IPS-NIHi7 (cell line): ENCODE measurements at regions not wholly inside any gene's neighbourhood (a gene's known extent, or its start where the extent isn't known, plus 50 kb on each side); places are given as distances from the start of the nearest gene placed in this dataset.

Experiments
- DNase-seq: peaks from one replicate; pipeline ENCODE4 v3.0.0; 2012; ENCODE audit warnings: mixed read lengths; ENCODE audit errors: extremely low spot score

DNA sequence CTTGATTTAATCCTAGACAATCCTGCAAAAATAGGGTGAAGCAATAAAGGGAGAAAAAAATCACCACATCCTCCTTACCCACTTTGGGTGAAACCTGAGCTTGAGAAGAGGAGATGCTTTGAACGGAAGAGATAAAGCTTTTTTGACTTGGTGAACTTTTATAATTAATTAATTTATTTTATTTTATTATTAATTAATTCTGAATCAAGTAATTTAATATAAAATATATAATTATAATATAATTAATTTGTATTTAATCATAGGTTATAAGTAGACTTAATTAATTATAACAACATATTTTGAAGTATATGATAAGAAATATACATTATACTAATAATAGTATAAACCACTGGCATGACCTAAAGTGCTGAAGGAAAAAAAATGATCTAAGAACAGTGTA lies 2164.8 kb downstream of the LRRC4C start:
- DNase-seq, result no peak

DNA sequence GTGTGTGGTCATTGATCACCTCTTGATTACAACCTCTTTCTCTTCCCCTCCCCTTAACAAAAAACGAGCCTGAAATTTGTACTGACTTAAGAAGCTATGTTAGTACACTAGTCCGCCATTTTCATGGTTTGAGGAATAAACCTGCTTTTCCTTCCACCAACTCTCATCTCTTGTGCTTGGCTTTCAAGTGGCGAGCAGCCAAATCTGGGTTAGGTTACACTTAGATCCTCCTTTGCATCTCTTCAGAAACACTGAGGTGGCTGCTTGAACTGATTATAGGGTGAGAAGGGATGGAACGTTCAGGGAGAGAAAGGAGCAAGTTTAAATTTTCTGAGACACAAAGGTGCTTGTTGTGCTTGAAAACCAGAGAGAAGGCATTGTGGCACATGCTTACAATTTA lies 2171.4 kb downstream of the LRRC4C start:
- DNase-seq, result no peak

DNA sequence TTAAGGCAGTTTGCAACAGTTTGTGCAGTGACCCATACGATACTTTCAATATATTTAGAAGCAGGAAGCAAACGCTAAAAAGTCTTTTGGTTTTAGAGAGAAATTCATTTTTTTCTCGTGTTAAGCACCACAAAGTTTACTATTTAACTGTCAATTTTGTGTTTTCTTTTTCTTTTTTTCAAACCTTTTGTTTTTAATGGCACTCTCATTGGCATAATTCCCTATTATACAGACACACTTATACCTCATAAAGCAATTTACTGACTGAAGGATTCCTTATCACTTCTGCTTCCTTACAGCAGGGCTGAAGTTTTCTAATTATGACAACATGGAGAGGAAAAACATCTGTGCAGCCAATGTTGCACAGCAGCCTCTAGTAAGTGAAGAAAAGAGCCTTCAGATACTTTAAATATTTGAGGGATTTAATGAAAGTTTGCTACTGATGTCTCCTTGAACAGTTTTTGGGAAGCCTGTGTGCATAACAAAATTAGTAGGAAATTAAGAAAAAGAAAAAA lies 2191.2 kb downstream of the LRRC4C start:
- no peak for DNase-seq

DNA sequence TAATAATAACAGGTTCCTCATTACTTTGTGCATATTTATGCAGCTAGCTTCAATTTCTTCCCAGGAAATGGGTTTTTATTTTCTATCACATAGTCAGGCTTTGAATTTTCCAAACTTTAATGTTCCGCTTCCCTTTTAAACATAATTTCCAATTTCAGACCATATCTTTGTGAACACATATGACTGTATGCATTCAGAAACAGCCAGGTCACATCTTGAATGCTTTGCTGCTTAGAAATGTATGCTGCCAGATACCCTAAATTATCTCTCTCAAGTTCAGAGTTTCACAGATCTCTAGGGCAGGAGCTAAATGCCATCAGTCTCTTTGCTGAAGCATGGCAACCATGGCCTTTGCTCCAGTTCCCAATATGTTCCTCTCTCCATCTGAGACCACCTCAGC lies 2203.8 kb downstream of the LRRC4C start:
- no peak for DNase-seq

DNA sequence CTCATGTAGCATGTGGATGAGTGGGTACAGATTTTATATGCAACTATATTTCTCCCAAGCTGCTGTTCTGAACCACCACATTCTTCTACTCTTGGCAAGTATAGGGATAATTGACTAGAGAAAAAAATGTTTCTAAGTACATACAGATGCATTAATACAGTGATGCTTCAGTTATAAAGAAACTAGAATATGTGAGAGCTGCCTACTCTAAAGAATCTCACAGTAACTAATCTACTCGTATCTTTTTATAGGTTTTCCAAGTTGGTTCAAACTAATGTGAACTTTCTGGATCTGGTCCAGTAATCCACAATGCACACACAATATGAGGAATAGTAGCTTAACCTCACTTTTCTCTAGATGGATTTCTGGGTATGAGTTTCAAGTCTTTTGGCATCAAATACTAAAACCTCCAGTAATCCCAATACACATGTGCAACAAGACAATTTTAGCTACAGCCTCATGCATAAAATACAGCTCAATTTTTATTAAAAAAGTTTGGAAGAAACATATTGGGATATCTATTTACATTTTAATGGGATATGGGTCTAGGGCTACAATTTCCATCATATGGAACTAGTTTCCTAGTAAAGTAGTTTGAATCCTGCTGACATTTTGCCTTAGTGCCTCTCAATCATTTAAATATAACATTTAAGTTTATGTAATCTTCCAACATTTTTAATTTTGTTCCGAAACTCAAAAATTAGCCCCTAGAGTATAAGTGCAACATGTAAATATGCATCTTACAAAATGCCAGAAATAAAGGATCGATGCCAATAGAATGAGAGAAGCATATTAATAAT lies 2209.7 kb downstream of the LRRC4C start:
- no peak for DNase-seq

DNA sequence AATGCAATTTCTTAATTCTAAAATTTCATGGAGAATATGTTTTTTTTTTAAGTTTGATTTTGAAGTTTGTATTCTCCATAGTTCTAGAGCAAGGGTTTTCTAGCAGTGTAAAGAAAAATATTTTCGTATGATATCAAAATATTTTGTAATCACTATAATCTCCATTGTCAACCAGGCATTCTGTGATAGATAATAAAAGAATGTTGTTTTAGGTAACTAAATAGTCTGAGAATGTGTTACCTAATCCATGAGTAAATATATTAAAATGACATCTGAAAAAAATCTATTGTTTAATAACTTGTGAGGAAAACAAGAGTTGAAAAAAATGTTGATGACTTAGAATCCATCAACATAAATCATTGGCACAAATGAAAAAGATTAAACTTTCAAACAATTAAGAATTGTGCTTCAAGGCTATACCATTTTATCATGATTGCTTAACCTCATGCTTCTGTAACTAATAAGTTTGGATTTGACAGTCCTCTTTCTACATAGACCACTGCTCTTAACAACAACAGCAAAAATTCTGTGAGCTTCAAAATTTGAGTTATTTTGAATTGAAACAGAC lies 2211.8 kb downstream of the LRRC4C start:
- no peak for DNase-seq

DNA sequence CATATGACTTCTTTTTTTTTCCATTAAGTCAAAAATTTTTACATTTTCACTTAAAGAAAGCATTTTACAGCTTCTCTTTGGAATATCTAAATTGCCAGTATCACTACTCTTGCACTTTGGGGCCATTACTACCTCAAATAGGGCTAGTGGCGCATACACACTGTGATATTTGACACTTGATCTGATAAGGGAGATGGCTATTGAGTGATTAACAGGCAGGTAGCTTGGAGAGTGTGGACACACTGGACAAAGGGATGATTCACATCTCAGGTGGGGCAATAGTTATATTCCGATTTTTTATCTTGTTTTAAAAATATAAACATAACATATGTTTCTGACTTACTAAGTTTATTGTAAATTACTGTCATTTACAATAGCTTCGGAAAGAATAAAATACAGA lies 2219.9 kb downstream of the LRRC4C start:
- DNase-seq, result no peak

DNA sequence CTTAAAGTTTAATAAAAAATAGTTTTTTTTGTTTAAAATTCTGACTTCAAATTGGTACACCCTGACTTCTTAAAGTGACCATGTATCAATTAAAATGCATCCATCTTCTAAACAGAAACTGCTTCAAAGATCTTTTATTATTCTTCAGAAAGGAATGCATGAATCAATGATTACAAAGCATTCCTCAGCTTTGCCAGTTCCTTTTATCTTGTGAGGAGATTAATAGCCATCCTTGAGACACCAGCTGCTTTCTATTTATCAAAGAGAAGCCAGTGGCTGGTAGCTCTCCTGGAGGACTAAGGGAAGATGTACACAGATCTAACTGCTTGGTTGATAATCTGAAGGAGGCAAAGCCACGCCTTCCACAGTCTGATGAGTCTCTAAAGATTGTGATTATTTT lies 2222.5 kb downstream of the LRRC4C start:
- DNase-seq, result no peak

DNA sequence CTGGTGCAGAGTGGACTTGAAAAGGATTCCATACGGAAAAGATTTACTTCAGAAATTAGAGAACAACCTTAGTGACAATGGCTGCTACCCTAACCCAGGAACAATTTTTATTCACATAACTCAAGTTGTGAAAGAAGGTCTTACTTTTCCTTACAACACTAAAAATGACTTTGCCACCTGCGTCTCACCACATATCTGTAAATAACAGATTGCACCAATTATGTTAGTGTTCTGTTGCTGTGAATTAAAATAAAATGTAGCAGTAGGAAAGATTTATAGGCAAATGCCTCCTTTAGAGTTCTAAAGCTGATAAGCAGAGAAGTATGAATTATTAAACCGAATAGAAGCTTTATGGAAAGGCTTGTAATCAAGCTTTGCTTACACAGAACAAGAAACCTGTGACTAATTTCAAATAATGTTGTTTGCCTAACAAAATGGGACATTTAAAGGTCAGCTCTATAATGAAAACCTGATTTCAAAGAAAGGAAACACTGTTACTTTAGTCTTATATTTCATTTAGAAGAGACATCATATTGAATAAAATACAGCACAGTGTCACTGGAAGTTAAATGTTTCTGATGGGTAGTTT lies 2237.8 kb downstream of the LRRC4C start:
- no peak for DNase-seq

DNA sequence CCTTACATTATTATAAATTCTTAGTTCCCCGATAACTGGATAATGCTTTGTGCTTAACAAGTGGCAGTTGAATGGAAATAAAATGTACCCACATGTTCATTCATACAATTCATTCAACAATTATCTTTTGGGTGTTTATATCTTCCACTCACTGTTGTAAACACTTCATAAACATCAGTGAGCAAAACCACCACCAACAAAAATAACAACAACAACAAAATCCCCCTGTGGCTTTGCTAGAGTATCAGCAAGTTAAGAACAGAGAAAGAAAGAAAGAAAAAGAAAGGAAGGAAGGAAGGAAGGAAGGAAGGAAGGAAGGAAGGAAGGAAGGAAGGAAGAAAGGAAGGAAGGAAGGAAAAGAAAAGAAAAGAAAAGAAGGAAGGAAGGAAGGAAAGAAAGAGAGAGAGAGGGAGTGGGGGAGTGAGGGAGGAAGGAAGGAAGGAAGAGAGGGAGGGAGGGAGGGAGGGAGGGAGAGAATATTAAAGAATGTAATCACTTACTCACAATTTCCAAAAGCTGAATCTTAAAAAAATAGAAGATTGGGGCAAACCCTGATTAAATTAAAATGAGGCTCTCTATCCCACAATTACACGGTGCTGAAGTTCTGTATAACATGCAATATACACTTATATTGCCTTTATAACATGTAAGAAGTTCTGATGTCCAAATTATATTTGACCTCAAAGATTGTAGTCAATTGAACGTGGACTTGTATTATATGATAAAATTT lies 2238.8 kb downstream of the LRRC4C start:
- no peak for DNase-seq

DNA sequence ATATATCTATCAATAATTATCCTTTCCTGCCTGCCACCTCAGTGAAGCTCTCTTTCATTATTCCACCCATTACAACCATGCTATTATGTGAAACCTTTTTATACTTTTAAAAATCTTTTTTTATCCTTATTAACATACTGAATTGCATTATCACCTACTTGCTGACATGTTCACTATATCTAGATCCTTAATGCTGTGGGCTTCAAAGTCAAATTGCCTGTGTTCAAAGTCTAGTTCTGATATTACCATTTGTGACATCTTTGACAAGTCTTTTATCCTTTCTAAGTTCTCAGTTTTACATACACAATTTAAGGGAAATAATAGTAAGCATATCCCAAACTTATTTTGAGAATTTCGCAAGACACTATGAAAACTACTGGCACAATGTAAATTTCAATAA lies 2239.4 kb downstream of the LRRC4C start:
- DNase-seq, result no peak

DNA sequence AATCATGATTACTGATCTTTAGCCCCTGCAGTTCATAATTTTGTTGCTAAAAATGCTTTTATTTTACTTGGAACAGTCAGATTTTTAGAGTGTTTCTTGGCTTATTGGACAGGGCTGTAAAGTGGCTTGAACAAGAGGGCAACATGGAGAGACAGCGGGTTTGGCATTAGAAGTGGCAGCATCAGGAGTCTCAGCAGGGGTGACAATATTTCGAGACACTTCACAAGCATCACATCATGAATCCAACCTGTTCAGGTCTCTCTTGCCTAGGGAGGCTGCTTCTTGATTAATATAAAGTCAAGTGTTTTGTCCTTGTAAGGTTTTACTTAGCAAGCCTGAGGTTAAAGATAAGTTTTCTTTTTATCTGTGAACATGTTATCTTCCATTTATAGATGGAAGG lies 2249.5 kb downstream of the LRRC4C start:
- no peak for DNase-seq

DNA sequence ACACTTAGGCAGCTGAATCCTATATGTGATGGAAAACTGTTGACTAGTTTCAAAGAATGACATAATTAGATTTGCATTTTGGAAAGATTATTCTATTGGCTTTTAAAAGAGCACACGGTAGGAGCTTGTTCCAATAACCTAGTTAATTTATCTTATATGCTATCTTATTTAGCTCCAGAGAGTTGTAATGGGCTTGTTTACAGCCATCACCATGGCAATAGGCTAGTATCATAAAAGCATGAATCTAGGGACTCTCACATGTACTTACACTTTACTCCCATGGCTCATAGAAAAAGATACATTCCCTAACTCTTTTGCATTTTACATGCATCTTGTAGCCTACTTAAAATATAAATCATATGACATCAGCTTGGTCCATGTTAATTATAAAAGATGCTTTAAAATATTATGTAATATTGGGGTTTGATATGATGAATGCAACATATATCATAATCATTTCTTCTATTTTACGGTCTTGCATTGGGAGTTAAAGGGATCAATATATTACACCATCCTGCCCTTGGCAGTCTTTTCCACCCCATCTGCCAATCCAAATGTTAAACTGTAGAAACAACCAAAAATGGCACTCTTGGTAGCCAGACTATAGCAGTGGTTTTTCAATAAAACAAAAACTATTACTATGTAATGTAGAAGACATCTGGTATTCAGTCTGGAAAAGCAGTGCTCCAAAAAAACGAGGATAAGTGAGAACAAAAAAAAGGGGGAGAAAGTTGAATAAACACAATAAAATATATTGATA lies 2254.0 kb downstream of the LRRC4C start:
- no peak for DNase-seq

DNA sequence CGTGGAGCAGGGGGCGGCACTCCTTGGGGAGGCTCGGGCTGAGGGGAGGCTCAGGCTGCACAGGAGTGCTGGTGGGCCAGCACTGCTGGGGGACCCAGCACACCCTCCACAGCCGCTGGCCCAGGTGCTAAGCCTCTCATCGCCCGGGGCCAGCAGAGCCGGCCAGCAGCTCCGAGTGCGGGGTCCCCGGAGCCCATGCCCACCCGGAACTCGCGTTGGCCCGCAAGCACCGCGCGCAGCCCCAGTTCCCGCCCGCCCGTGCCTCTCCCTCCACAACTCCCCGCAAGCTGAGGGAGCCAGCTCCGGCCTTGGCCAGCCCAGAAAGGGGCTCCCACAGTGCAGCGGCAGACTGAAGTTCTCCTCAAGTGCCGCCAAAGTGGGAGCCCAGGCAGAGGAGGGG lies 2266.8 kb downstream of the LRRC4C start:
- no peak for DNase-seq

DNA sequence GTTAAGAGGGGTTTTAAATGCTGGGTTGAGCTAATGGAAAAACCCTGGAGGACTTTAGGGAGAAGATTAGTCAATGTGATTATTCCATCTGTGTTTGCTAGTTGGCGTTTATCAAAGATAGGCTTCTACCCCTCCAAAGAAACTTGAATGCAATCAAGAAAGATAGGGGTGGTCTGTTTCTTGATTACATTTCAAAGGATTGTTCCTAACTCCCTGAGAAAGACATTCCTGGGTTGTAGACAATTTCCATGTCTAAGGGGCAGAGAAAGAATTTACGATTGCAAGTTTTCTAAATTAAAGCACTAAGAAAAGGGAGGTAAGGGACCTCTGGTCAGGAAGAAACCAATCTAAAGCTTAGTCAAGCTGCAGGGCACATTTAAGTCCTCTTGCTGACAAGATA lies 2268.7 kb downstream of the LRRC4C start:
- DNase-seq, result no peak

DNA sequence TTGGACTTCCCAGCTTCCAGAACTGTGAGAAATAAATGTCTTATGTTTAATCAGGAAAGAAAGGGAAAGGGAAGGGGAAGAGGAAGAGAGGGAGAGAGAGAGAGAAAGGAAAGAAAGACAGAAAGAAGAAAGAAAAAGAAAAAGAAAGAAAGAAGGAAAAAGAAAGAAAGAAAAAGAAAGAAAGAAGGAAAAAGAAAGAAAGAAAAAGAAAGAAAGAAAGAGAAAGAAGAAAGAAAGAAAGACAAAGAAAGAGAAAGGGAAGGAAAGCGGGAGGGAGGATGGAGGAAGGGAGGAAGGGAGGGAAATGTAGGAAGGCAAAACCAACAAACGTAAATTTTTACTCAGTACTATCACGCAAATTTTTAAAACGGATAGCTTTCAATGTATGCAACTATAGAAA lies 2281.8 kb downstream of the LRRC4C start:
- no peak for DNase-seq

DNA sequence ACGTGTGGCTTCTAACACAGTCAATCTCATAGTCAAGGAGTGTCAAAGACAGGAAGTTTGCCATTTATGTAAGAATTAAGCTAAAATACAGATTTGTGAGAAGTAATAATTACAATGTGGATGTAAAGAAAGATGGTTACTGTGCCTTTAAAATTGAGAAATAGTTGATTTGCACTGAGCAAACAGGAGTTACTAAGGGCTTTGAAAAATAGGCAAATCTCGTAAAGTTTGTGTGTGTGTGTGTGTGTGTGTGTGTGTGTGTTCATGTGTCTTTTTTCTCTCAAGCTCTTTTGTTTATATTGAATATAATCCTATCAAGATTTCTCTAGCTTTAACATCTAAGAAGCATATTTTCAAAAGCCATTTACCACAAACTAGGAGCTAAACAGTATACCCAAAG lies 2284.5 kb downstream of the LRRC4C start:
- no peak for DNase-seq

DNA sequence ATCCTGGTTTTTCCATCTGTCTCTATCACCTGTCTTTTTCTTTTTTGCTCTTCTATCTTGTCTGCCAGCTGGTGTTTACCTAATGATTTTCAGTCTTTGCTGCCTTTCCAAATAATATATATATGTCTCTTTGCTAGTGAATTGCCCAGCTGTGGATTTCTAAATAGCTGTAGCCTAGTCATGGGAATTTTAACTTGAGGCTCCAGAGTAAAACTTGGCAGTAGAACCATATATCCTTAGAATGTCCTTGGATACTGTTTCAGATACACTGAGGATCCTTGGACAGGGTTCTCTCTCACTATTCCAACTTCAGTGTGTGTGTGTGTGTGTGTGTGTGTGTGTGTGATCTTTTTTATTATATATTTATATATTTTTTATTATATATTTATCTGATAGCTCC lies 2285.3 kb downstream of the LRRC4C start:
- DNase-seq, result no peak

DNA sequence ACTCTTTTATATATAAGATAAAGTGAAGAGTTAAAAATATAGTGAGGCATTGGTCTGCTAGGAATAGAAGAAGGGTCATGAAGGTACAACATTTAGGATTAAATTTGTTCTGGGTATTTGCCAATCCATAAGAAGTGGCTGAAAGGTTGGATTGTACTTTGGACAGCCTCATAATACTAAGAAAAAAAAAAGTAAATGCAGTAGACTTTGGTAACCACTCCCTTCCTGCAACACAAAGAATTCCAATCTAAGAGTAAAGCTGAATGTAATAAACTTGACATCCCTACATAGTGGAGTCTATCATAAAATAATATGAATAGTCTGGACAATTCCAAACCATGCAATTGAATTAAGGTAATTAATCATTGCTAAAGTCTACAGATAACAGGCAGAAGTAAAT lies 2294.4 kb downstream of the LRRC4C start:
- no peak for DNase-seq

DNA sequence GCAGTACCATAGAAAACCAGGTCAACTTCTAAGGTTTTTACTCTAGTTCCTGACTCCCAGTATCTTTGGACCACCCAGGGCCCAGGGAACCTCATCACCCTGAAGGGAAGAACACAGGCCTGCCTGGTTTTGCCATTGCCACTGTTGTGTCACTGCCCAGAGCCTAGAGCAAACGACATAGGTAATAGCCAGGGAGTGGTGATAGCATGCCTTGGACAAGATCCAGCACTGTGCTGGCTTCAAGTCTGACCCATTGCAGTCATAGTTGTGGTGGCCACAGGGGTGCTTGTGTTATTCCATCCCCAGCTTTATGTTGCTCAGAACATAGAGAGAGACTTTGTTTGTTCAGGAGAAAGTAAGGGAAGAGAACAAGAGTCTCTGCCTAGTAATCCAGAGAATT lies 2310.2 kb downstream of the LRRC4C start:
- no peak for DNase-seq

DNA sequence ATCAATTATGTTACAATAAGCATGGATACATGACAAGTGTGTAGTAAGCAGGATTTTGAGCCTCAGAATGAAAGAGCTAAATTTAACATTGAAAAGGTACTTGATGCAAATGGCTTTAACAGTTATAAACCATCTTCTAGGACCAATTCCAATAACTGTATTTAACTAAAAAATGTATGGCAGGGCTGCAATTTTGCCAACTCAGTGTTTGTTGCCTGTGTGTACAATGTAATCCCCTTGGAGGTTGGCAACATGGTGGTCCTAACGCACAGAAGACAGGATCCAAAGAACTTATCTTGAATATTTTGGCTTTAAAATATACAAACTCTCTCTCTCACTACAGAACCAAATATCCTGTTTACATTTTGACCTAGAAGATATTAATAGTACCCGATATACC lies 2314.1 kb downstream of the LRRC4C start:
- no peak for DNase-seq
